ENCODE measurements at regions not wholly inside any gene's neighbourhood (a gene's known extent, or its start where the extent isn't known, plus 50 kb on each side); places are given as distances from the start of the nearest gene placed in this dataset.

DNA sequence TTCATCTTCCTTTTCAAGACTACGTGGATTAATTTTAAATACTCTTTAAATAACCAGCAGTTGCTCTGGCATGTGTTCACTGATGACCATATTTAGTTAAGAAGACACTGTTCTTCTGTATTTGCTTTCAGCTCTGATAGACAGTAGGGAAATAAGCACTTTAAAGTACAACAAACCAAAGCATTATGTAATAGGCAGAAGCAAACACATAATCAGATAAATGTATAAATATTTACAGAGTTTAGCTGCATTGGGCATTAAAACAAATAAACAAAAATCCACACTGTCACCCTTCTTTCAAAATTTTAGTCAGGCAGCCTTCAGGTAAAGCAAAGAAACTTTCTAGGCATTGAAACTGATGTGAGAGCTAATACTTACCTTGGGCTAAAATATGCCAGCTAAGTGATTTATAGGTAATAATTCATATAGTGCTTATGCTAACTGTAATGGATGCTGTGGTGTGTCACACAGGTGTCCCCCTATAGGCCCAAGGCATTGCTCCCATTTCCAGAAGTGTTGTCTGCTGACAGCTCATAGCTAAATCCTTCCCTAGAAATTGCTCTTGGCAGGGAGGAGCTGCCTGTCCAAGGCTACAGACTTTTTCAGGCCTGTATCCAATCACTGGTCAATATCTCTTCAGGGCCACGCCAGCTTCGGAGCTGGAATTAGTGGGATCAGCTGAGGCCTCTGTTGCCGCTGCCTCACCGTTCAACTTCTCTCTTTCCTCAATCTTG, 111.5 kb upstream of the CITED2 start:
- DNase-seq (ENCODE audit: low read depth in 2 of 3, low spot score in 1 of 3) = no peak

DNA sequence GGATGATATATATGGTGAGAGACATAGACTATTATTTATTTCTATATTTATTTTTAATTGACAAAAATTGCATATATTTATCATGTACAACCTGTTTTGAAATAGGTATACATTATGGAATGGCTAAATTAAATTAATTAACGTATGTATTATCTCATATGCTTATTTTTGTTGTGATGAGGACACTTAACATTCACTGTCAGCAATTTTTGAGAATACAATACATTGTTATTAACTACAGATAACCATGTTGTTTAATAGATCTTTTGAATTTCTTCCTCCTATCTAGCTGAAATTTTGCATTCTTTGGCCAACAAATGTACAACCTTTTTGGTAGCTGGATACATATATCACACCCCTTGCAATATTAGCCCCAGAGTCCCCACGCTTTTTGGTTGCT, 110.7 kb upstream of the CITED2 start:
- no peak for DNase-seq (ENCODE audit: low read depth in 2 of 3, low spot score in 1 of 3)

DNA sequence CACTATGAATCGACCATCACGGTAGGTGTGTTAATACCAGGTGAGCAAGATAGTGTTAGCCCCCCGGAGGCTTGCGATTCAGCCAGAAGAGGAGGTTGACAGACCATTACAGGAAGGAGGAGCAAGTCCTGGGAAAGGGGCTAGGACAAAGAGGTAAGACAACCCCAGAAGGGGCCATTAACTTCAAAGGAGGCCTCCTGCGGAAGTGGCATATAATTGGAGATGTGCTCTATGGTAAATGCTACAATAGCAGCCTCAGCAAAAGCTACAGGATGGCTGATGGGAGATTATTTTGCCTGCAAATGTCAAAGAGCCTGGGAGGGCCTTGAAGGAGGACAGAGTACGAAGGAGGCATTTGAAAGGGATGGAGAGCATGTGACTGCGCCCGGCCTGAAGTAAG, 108.6 kb upstream of the CITED2 start:
- DNase-seq (ENCODE audit: low read depth in 2 of 3, low spot score in 1 of 3) = no peak

DNA sequence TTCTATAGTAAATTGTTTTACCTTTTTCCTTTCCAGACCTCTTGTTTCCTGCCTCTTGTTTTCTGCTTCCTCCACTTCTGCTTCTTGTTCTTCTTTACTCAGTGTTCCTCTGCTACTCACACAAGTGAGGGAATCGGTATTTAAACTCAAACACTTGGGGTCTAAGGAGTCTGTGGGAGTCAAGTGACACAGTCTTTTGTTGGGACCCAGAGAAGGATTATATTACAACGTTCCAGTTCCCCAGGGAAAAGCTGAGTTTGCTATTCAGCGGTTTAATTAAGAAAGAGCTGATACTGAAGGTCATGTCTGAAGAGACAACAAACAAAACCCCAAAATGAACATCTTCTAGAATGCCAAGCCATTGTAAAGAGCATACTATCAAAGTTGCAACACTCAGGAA, 107.8 kb upstream of the CITED2 start:
- no peak for DNase-seq (ENCODE audit: low read depth in 2 of 3, low spot score in 1 of 3)

DNA sequence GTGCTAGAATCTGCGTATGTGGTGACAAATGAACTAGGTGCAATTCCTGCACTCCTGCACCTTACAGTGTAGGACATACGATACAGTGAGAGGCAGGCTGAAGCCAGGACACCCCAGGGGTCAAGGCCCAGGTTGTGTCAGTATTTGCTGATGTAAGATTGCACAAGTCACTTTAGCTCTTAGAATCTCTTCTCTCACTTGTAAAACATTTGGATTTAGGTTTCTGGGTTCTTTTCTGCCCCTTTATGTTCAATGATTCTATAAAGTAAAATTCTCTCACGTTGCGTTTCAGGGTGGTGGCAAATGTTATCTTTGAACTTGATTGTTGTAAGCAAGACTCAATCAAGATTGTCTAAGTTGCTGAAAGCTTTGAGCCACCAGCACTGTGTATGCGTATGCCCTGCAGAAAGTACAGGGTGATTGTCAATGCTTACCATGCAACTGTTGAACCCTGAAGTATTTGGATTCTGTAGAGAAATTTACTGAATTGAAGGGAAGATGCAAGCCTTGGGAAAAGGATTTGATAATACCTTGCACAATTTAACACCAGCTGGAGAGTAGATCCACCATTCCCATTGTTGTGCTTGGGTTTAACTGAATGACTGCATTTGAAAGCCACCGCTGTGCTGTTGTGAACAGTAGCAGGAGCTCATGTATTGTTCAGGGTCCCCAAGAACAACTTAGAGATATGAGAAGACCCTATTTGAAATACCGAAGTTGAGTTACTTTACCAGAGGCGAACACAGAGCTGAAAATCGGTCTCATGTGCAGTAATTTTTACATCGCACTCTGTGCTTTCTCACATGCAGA, 106.1 kb upstream of the CITED2 start:
- no peak for DNase-seq (ENCODE audit: low read depth in 2 of 3, low spot score in 1 of 3)

DNA sequence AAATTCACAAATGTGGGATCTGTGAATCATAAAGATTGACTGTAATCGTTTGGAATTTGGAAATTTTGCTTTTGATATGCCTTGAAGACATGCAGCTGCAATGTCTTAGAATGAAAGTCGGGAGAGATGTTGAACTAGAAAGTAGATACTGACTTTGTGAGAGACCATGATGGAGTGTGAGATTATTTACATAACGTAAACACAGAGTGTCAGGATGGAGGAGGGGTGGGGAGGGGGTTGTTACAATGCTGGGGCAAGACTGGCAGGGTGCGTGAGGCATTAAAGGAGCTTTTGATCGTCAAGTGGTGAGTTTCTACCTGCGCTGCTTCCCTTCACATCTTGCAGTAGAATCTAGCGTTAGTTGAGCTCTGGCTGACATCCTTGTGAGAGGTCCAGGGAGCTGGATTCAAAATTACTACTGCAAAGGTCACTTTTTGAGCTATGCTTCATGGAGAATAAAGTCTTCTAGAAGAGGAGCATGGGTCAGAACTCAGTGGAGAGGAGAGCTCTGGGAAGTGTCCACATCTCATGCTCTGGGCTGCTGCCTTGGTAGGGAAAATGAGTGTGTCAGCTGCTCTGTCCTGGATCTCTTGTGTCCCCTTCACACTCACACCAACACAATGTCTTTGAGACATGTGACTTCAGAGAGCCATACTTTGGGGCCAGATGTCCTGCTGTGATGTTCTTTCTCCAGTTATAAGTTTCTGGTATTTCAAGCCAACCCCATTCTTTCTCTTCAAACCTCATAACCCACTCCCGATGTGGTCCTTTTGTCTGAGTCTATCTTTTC, 105.2 kb upstream of the CITED2 start:
- no peak for DNase-seq (ENCODE audit: low read depth in 2 of 3, low spot score in 1 of 3)

DNA sequence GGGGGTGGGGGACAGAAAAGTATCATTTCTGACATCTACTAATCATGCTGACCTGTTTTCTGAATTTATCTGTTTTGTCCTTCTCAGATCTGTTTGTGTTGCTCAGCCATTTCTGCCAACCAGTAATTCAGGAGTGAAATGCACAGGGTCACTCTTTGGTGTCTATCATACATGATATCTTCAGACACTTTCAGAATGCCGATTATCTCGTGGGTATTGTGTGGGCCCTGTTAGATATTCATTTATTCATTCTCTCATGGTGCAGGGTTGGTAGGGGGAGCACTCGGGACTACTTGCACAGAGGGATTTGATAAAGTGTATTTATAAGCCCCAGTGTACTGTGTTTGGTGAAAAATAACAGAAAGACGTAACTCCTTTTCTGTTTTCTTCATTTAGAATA, 101.2 kb upstream of the CITED2 start:
- no peak for DNase-seq (ENCODE audit: low read depth in 2 of 3, low spot score in 1 of 3)

DNA sequence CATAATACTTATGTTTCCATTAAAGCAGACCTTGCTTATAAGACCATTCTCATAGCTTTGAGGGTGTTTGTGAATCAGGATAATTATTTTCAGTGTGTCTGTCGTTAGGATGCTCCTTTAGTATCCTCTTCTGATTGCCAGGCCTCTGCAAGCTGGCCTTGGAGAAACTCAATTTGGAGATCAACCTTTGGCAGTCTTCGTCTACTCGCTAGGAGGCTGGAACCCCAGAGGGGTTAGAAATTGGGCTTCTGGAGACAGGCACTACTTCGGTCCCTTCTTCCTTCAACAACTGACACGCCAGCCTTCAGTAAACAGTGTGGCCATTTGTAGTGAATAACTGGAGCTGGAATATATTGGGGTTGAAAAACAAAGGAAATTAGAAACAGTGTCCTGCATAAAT, 100.8 kb upstream of the CITED2 start:
- no peak for DNase-seq (ENCODE audit: low read depth in 2 of 3, low spot score in 1 of 3)

DNA sequence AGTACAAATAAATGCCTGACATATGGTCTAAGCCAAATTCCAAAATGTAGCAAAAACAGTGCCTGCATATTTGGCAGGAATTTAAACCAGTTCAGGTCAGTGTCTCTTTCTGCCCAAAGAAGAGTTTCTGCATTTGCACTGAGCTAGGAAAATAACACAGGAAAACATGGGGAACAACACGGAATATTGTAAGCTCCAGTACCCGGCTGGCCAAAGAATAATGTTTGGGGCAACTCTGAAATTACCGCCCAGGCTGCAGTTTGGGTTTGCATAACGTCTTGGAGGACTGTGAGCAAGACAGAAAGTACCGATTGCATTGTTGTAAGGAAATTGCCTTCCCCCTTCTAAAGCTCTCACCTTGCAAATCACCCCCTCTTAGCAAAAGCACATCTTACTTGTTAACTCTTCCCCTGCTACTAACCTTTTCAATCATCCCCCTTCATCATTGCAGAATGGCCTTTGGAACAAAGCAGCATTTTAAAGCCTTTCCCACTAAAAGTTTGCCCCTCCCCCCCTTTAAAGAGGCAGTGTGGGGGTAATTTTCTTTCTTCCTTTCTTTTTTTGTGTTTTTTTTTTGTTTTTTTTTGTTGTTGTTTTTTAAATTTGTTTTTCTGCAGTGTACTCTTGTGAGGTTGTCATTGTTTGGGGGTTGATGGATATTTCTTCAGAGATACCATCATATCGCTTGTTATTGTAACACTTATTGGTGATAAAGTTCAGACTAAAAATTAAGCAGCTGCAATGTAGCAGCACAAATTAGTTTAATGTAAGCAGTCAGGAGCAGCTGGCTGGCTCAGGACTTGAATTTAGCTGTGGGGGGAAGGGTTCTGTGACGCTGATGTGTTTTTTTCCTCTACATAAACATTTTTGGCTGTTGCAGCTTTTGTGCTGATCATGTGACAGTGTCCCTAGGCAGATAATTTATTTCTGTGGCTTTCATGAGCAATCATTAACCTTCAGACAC, 100.0 kb upstream of the CITED2 start:
- no peak for DNase-seq (ENCODE audit: low read depth in 2 of 3, low spot score in 1 of 3)

DNA sequence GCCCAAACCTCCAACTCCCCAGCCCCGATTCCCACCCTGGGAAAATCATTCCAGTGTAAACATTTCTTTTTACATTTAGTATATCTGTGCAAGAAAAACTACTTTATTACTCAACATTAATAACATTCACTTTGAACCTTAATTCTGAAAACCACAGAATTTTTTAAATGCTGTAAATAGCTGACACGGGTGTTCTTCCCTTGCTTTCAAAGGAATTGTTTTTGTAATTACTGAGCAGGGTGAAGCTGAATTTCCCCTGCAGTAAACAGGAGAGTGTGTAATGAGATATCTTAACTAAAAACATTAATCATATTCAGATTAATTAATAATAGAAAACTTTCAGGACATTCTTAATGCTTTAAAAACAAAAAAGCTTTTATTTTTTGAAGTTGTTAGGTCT, 99.3 kb upstream of the CITED2 start:
- DNase-seq (ENCODE audit: low read depth in 2 of 3, low spot score in 1 of 3) = no peak

DNA sequence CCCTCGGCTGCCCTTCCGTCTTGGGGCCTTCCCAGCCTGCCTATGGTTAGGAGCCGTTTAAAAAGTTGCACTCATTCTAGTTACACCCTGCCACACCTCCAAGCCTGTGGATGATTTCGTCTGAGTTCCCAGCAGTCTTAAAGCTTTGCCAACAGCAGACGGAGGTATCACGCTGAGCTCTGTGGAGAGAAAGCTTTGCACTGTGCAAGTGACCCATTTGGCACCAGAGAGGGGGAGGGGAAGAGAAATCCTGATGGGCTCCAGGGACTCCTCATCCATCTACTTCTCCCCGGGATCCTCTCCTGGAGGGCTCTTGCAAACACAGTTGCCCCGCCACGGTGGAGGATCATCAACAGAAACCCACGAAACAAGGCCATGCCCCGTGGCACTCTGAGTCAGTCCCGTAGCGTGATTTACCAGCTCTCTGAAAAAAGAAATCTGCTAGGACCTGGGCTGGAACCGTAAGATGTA, 98.8 kb upstream of the CITED2 start:
- no peak for DNase-seq (ENCODE audit: low read depth in 2 of 3, low spot score in 1 of 3)

DNA sequence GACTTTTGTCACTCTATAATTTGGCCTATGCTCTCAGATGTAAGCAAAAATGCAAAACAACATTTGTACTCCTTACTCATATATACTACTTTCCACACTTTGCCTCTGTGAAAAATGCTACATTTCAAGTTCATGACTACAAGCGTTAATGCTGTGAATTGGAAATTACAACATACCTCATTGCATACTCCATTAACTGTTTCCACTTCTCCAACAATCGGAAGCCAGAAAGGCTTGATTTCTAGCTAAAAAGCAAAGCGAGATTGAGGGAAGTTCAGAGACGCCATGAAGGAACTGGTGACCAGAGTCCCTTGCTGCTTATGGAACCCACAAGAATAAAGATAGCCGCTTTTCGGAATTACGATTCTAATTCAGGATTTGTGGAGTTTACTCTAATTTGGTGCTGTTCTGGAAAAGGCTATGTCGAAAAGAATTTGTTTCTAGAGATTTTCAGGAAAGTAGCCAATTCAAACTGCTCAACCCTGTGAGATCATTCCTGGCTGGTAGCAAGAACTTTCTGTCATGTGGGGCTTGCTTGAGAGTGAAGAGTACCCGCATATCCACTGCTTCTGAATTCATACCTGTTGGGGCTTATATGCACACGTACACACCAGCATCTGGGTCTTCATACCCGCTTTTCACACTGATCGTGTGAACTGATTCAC, 98.0 kb upstream of the CITED2 start:
- no peak for DNase-seq (ENCODE audit: low read depth in 2 of 3, low spot score in 1 of 3)

DNA sequence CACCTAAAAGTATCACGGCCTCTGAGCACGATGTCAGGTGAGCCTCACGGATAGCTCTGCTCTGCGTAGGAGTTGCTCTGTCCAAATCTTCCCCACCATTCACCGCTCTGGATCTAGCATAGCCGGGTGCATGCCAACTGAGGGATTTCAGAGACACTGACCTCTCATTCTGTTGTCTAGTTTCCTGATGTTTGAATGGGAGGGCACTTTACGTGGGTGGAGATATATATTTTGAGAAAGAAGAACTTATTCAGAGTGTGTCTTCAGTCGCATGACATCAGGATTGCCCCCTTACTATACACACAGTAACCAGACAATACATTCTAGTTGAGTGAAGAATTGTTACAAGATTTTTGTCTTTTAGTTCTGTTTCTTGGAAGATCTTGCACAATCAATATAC, 96.5 kb upstream of the CITED2 start:
- no peak for DNase-seq (ENCODE audit: low read depth in 2 of 3, low spot score in 1 of 3)

DNA sequence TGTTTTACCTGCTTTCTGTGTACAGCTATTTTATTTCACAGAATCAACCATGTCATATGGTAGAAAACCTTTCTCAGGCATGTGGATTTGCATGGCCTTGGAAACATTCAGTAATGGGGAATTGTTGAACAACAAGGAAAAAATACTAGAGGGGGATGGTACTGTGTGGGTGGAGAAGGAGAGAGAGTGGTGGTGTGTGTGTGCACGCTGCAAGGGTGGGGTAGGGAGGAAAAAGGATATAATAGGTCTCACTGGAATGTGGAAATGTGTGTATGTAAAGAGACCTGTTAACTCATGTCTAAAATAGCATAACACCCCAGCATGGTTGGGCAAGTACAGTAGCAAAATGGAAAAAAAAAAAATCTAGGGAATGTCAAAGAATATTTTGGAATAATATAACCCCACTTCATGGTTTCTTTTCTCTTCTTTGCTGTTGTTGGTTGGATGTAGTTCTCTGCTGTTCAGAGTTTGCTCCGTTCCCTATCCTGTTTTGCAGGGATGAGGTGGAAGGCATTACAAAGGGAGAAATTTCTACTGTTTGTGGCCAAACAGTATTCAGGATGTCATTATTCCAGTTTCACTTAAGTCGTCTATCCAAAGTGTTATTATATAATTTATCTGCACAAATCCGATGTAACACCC, 93.9 kb upstream of the CITED2 start:
- no peak for DNase-seq (ENCODE audit: low read depth in 2 of 3, low spot score in 1 of 3)

DNA sequence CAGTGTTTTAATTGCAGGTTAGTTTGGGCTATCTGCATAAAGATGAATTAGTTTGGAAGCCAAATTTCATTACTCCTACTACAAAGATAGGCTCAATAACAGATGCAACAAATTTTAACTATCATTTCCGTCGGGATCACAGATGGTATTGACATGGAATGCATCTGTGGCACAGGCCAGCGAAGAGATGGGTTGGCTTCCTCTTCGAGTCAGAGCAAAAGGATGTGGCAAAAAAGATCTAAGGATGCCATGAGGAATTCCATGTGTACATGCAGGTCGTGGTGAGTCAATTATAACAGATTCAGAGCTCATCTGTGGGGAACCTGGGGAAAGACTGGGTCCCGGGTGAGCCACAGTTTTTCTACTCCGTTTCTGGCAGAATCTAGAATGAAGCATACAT, 83.0 kb upstream of the CITED2 start:
- no peak for DNase-seq (ENCODE audit: low read depth in 2 of 3, low spot score in 1 of 3)

DNA sequence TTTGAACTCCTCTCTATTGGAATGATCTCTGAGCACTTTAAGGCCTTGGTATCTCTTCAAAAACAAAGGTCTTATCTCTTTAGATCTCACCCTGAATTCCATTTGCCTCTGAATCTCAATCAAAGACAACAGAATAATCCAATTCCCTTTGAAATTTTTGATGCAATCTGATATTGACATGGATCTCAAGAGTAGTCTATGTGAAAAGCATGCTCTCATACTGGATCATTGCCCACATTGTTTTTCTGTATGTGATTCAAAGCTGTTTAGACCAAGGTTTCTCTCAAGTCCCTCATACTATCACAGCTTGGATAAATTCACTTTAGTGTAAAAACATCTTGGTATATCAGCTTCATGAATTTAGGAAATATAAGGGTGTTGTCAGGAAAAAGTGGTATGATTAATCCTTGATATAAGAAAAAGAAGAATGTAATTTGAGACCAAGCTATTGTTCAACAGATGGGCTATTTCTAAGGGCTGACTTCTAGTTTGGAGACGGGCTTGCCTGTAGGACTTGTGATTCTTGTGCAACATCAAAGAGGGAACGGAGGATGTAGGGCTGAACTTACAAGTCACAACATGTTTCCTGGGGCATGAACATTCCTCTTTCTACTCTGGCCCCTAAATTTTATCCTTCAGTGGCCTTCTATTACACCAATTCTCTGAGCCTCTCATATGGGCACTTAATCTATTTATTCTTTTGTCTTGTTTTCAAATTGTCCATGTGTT, 77.9 kb upstream of the CITED2 start:
- DNase-seq (ENCODE audit: low read depth in 2 of 3, low spot score in 1 of 3) = no peak

DNA sequence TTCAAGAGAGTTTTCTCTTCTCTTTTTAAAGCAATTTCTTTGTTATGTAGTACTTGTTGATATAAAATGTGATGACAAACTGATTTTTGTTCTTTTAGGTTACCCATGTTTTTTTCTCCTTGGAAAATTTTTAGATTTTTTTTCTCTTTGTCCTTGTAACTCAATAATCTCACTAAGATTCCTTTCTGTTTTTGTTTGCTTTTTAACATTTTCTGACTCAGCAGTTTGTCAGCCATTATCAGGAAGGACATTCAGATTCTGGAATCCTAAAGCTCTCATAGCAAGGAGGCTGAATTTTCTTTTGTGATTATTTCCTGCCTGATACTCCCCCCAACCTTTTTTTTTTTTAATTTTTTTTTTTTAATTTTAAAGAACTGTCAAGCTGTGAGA, 75.2 kb upstream of the CITED2 start:
- no peak for DNase-seq (ENCODE audit: low read depth in 2 of 3, low spot score in 1 of 3)

DNA sequence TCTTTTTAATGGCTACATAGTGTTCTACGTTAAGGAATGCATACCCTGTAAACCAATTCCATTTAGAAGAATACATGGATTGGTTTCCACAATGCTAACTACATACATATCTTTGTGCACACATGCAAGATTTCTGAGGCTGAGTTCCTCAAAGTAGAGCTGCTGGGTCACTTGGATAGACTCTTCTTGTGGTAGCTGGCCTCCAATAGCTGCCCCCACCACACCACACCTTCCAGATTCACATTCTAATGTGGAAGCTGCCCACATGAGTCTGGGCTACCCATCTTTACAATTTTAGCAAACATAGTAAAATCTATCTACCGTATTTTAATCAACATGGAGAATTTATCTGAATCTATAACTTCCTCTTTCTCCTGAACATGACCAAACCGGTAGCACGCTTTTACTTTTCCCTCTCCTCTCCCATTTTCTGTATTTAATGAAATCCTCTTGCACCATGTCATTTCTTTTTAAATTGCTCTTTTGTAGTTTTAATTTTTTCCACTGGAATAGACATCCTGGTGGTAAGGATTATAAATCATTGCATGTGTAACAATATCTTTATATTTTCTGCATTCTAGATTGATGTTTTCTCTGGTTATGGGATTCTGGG, 74.7 kb upstream of the CITED2 start:
- no peak for DNase-seq (ENCODE audit: low read depth in 2 of 3, low spot score in 1 of 3)

Data from stimulated activated CD4-positive, alpha-beta T cell treated with anti-CD3 and anti-CD28 coated beads, Interleukin-12 subunit alpha, Interleukin-12 subunit beta, amount 100 ng/mL, for 48 hours (primary cell).